ENCODE measurements at regions not wholly inside any gene's neighbourhood (a gene's known extent, or its start where the extent isn't known, plus 50 kb on each side); places are given as distances from the start of the nearest gene placed in this dataset.

DNA sequence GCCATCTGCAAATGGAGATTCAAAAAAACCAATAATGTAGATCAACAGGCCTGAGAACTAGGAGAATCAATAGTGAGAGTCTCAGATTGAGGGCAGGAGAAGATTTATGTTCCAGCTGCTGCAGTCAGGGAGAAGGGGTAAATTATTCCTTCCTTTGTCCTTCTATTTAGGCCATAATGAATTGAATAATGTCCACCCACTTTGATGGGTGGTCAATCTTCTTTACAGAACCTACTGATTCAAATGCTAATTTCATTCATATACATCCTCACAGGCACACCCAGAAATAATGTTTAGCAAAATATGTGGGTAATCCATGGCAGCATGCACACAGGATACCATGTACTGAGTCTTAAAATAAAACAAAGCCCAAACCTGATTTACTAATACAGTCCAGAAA, 695.3 kb upstream of the REG3G start:
- no peak overlapping the region for H3K27ac ChIP-seq (ENCODE audit: extremely low read depth, low read depth, low read length)
- H3K4me1 ChIP-seq (ENCODE audit: control insufficient read depth, insufficient read depth, low read length) = no peaks in the 10 kb centered on the region
- no peaks in the 10 kb centered on the region for H3K9me3 ChIP-seq (ENCODE audit: control insufficient read depth, insufficient read depth, low read depth, low read length)
- H3K4me3 ChIP-seq (ENCODE audit: low read depth, low read length) = no peak overlapping the region
- ChIA-PET CTCF (interaction anchor here (0.6 kb wide), 1 partner anchor 658 kb away, joined by 3 read pairs; no protein-coding TSS in a partner anchor), POLR2A (no interaction called here)
- no peak for TF ChIP-seq KLF16 (tag by site-specific recombination; IDR thresholded peaks at IDR 0.05)
- TF ChIP-seq, protein P1, sequence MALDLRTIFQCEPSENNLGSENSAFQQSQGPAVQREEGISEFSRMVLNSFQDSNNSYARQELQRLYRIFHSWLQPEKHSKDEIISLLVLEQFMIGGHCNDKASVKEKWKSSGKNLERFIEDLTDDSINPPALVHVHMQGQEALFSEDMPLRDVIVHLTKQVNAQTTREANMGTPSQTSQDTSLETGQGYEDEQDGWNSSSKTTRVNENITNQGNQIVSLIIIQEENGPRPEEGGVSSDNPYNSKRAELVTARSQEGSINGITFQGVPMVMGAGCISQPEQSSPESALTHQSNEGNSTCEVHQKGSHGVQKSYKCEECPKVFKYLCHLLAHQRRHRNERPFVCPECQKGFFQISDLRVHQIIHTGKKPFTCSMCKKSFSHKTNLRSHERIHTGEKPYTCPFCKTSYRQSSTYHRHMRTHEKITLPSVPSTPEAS (tag by site-specific recombination; IDR thresholded peaks at IDR 0.05) = no peak
- TF ChIP-seq ZNF610 (tag by site-specific recombination; IDR thresholded peaks at IDR 0.05; ENCODE audit: borderline replicate concordance) = no peak
- no peak for TF ChIP-seq YY2 (tag by site-specific recombination; IDR thresholded peaks at IDR 0.05)
- no peak for TF ChIP-seq ZNF514 (tag by site-specific recombination; IDR thresholded peaks at IDR 0.05)
- TF ChIP-seq ZNF544 (tag by site-specific recombination; IDR thresholded peaks at IDR 0.05) = no peak
- TF ChIP-seq ZNF214 (tag by site-specific recombination; IDR thresholded peaks at IDR 0.05; ENCODE audit: borderline replicate concordance) = no peak
- no peak for TF ChIP-seq ZNF221 (tag by site-specific recombination; IDR thresholded peaks at IDR 0.05; ENCODE audit: borderline replicate concordance)
- TF ChIP-seq MZF1 (tag by site-specific recombination; IDR thresholded peaks at IDR 0.05; ENCODE audit: borderline replicate concordance) = no peak
- TF ChIP-seq WT1 (tag by site-specific recombination; IDR thresholded peaks at IDR 0.05) = no peak
- TF ChIP-seq ZNF146 (tag by site-specific recombination; IDR thresholded peaks at IDR 0.05) = no peak
- no peaks in the 10 kb centered on the region for H3K36me3 ChIP-seq (ENCODE audit: control insufficient read depth in 2 of 2, insufficient read depth in 1 of 2, low read length in 2 of 2)

DNA sequence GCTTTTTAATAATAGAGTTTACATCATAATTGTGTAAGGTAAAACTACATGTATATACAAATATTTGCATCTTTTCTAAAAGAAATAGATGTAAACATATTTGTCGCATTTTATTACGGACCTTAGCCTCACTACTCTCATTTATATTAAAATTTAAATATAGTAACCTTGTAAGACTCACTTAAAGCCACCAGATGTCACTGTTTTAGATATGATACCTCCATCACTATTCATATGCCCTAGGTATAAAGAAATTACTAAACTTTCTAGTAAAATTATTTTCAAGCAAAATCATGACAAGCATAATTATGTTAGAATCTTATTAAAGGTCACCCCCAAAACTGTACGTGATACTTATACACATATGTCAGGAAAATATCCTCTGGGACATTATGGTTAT, 674.3 kb upstream of the REG3G start:
- H3K4me1 ChIP-seq (ENCODE audit: control insufficient read depth, insufficient read depth, low read length) = no peaks in the 10 kb centered on the region
- POLR2A ChIA-PET = no interaction called here
- no peaks in the 10 kb centered on the region for H3K9me3 ChIP-seq (ENCODE audit: control insufficient read depth, insufficient read depth, low read depth, low read length)
- no peak overlapping the region for H3K27ac ChIP-seq (ENCODE audit: extremely low read depth, low read depth, low read length)
- CTCF ChIA-PET = interaction anchor here (0.9 kb wide), 1 partner anchor 10 kb away, joined by 3 read pairs; no protein-coding TSS in a partner anchor
- no peaks in the 10 kb centered on the region for H3K36me3 ChIP-seq (ENCODE audit: control insufficient read depth in 2 of 2, insufficient read depth in 1 of 2, low read length in 2 of 2)
- no peak overlapping the region for H3K4me3 ChIP-seq (ENCODE audit: low read depth, low read length)
- TF ChIP-seq HOXA7 (CRISPR knock-in tag; IDR thresholded peaks at IDR 0.05; ENCODE audit: borderline replicate concordance) = no peak
- no peak for TF ChIP-seq ZNF10 (tag by site-specific recombination; IDR thresholded peaks at IDR 0.05)
- TF ChIP-seq RBAK (tag by site-specific recombination; IDR thresholded peaks at IDR 0.05) = no peak
- TF ChIP-seq ZNF391 (tag by site-specific recombination; IDR thresholded peaks at IDR 0.05; ENCODE audit: borderline replicate concordance, low read depth) = no peak
- TF ChIP-seq SP3 (tag by site-specific recombination; IDR thresholded peaks at IDR 0.05) = no peak
- no peak for TF ChIP-seq ZNF23 (tag by site-specific recombination; IDR thresholded peaks at IDR 0.05; ENCODE audit: borderline replicate concordance)
- no peak for TF ChIP-seq ZFHX2 (tag by site-specific recombination; conservative IDR thresholded peaks at IDR 0.05)

DNA sequence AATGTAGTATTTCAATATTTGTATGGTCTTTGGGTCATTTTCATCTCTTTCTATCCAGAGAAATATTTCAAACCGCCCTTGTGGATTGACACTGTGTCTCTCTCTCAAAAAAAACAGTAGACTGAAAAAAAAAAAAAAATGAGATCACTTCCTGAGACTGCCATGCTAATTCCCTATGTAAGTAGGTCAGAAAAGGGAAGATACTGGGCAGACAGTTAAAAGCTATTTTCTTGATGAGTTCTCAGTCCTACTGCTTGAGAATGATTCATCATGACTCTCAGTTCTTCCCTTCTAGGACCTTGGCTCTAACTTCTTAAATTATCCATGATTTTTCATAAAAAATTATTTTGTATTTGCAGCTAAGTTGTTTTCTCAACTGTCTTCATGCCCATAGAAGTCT, 672.3 kb upstream of the REG3G start:
- H3K36me3 ChIP-seq (ENCODE audit: control insufficient read depth in 2 of 2, insufficient read depth in 1 of 2, low read length in 2 of 2) = no peaks in the 10 kb centered on the region
- H3K4me3 ChIP-seq (ENCODE audit: low read depth, low read length) = no peak overlapping the region
- POLR2A ChIA-PET = no interaction called here
- no peak overlapping the region for H3K27ac ChIP-seq (ENCODE audit: extremely low read depth, low read depth, low read length)
- CTCF ChIA-PET = interaction anchor here (0.5 to 1.3 kb wide), 5 partner anchors 279 to 646 kb away, joined by 3 to 5 read pairs (median 4); no protein-coding TSS in a partner anchor
- TF ChIP-seq ZNF707 (tag by site-specific recombination; IDR thresholded peaks at IDR 0.05) (no peak), ZNF391 (tag by site-specific recombination; IDR thresholded peaks at IDR 0.05; ENCODE audit: borderline replicate concordance, low read depth) (no peak), ZNF776 (tag by site-specific recombination; IDR thresholded peaks at IDR 0.05; ENCODE audit: borderline replicate concordance) (no peak), KLF8 (tag by site-specific recombination; IDR thresholded peaks at IDR 0.05) (no peak), HOXA7 (CRISPR knock-in tag; IDR thresholded peaks at IDR 0.05; ENCODE audit: borderline replicate concordance) (no peak)
- TF ChIP-seq, protein P2, sequence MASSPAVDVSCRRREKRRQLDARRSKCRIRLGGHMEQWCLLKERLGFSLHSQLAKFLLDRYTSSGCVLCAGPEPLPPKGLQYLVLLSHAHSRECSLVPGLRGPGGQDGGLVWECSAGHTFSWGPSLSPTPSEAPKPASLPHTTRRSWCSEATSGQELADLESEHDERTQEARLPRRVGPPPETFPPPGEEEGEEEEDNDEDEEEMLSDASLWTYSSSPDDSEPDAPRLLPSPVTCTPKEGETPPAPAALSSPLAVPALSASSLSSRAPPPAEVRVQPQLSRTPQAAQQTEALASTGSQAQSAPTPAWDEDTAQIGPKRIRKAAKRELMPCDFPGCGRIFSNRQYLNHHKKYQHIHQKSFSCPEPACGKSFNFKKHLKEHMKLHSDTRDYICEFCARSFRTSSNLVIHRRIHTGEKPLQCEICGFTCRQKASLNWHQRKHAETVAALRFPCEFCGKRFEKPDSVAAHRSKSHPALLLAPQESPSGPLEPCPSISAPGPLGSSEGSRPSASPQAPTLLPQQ (tag by site-specific recombination; IDR thresholded peaks at IDR 0.05) = no peak
- TF ChIP-seq, protein P3, sequence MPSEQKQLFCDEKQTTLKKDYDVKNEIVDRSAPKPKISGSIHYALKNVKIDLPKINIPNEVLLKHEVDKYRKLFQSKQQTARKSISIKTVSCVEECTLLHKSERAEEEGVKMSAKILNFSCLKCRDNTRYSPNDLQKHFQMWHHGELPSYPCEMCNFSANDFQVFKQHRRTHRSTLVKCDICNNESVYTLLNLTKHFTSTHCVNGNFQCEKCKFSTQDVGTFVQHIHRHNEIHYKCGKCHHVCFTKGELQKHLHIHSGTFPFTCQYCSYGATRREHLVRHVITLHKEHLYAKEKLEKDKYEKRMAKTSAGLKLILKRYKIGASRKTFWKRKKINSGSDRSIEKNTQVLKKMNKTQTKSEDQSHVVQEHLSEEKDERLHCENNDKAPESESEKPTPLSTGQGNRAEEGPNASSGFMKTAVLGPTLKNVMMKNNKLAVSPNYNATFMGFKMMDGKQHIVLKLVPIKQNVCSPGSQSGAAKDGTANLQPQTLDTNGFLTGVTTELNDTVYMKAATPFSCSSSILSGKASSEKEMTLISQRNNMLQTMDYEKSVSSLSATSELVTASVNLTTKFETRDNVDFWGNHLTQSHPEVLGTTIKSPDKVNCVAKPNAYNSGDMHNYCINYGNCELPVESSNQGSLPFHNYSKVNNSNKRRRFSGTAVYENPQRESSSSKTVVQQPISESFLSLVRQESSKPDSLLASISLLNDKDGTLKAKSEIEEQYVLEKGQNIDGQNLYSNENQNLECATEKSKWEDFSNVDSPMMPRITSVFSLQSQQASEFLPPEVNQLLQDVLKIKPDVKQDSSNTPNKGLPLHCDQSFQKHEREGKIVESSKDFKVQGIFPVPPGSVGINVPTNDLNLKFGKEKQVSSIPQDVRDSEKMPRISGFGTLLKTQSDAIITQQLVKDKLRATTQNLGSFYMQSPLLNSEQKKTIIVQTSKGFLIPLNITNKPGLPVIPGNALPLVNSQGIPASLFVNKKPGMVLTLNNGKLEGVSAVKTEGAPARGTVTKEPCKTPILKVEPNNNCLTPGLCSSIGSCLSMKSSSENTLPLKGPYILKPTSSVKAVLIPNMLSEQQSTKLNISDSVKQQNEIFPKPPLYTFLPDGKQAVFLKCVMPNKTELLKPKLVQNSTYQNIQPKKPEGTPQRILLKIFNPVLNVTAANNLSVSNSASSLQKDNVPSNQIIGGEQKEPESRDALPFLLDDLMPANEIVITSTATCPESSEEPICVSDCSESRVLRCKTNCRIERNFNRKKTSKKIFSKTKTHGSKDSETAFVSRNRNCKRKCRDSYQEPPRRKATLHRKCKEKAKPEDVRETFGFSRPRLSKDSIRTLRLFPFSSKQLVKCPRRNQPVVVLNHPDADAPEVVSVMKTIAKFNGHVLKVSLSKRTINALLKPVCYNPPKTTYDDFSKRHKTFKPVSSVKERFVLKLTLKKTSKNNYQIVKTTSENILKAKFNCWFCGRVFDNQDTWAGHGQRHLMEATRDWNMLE (tag by site-specific recombination; conservative IDR thresholded peaks at IDR 0.05; ENCODE audit: low read depth) = no peak
- no peaks in the 10 kb centered on the region for H3K4me1 ChIP-seq (ENCODE audit: control insufficient read depth, insufficient read depth, low read length)
- no peaks in the 10 kb centered on the region for H3K9me3 ChIP-seq (ENCODE audit: control insufficient read depth, insufficient read depth, low read depth, low read length)

Measured in HEK293 (cell line).